ENCODE measurements at regions not wholly inside any gene's neighbourhood (a gene's known extent, or its start where the extent isn't known, plus 50 kb on each side); places are given as distances from the start of the nearest gene placed in this dataset.

DNA sequence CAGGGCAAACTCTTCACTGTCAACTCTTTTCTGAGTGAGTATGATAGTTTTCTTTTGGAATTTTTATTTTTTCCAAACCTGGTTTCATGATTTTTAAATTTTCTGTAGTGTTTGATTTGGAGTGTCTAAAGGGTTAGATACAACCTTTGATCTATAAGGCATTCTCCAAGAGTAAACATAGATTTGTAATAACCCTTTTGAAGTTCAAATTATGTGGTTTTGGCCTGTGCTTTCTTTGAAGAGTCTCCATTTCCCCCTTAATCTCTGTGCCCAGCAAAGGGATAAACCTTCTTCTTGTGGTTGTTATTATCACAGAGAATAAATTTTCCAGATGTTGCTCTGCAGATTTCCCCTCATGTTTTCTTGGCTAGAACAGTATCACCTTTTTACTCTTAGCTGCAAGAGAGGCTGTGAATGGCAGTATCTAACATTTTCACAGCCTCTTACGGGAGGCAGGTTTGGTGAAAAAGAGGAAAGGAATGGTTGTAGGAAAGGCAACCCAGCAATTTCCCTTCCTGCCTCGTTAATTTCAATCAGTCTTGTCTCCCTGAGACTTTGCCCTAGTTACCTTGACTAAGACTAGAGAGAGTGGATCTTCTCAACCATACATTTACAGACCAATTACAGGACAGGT lies 83.3 kb upstream of the AKIRIN2 start:
- TF ChIP-seq EZH2 (IDR thresholded peaks at IDR 0.05) = no peak
- no peak for TF ChIP-seq POLR2AphosphoS5 (IDR thresholded peaks at IDR 0.05; ENCODE audit: borderline replicate concordance, low read depth, low read length)
- no peak for TF ChIP-seq FOXP2 (optimal IDR thresholded peaks at IDR 0.05; ENCODE audit: control extremely low read depth, extremely low read length, insufficient read depth)

Measured in SK-N-MC (cell line).